ENCODE measurements at regions not wholly inside any gene's neighbourhood (a gene's known extent, or its start where the extent isn't known, plus 50 kb on each side); places are given as distances from the start of the nearest gene placed in this dataset.

- Histone ChIP-seq H3K9me3 (no peaks in the 10 kb centered on the region), H3K4me2 (no peak overlapping the region), H3K4me3 (no peak overlapping the region), H3K27ac (no peak overlapping the region), H3K4me1 (no peaks in the 10 kb centered on the region)
- ATAC-seq (no peak), DNase-seq (ENCODE audit: low read depth in 1 of 2, low spot score in 1 of 2) (no peak), FAIRE-seq (no peak)
- POLR2A ChIA-PET = no interaction called here
- CTCF ChIA-PET = no interaction called here
- TF ChIP-seq MYC (IDR thresholded peaks at IDR 0.05; ENCODE audit: borderline replicate concordance, low read length) = no peak
- TF ChIP-seq CTCF (IDR thresholded peaks at IDR 0.05) = no peak
- no peak for TF ChIP-seq ZNF302 (CRISPR knock-in tag; IDR thresholded peaks at IDR 0.05)
Observed at GRCh38 chr10:106136175-106136574, 1028.3 kb downstream of the SORCS1 start.

DNA sequence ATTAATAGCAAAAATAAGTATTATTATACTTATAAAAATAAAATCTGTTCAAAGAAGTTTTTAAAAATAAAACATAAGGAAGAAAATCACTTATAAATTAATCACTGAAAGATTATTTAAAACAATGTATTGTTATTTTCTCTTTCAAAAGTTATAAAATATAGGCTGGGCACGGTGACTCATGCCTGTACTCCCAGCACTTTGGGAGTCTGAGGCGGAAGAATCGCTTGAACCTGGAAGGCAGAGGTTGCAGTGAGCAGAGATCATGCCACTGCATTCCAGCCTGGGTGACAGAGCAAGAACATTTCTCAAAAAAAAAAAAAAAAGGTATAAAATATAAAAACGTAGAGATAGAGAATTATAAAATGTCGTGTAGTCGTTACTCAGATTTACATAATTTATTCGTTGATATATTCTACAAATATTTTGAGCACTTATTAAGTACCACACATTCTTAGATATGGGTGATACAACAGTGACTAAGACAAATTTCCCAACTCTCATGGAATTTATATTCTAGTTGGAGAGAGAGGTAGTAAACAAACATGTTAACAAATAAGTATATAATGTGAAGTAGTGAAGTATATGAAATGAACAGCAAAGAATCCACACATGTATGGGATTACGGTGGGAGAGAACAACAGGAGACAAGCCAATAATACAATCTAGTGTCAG, 1030.0 kb downstream of the SORCS1 start:
- no peaks in the 10 kb centered on the region for H3K9me3 ChIP-seq
- H3K4me1 ChIP-seq = no peaks in the 10 kb centered on the region
- H3K4me3 ChIP-seq = no peak overlapping the region
- TF ChIP-seq TP53 (CRISPR knock-in tag; IDR thresholded peaks at IDR 0.05) (no peak), NPAS2 (CRISPR knock-in tag; IDR thresholded peaks at IDR 0.05; ENCODE audit: borderline replicate concordance) (no peak), MAZ (IDR thresholded peaks at IDR 0.05; ENCODE audit: borderline replicate concordance, low read depth, low read length) (no peak), FOSB (CRISPR knock-in tag; IDR thresholded peaks at IDR 0.05) (no peak), BHLHE40 (IDR thresholded peaks at IDR 0.05; ENCODE audit: low read depth, low read length) (no peak), POLR2AphosphoS2 (conservative IDR thresholded peaks at IDR 0.05; ENCODE audit: low read length) (no peak), RCOR1 (IDR thresholded peaks at IDR 0.05; ENCODE audit: low read depth, low read length) (no peak), HOXB5 (CRISPR knock-in tag; IDR thresholded peaks at IDR 0.05) (no peak), ZSCAN20 (CRISPR knock-in tag; IDR thresholded peaks at IDR 0.05) (no peak)
- DNase-seq (ENCODE audit: low read depth in 1 of 2, low spot score in 1 of 2) (no peak), FAIRE-seq (no peak), ATAC-seq (no peak)
- ChIA-PET CTCF (no interaction called here), POLR2A (no interaction called here)
- WGBS (ENCODE audit: missing lambda C conversion rate) = 15% methylated on average over 8 of the region's 8 CpGs
- no peak overlapping the region for H3K4me2 ChIP-seq
- H3K27ac ChIP-seq = no peak overlapping the region

DNA sequence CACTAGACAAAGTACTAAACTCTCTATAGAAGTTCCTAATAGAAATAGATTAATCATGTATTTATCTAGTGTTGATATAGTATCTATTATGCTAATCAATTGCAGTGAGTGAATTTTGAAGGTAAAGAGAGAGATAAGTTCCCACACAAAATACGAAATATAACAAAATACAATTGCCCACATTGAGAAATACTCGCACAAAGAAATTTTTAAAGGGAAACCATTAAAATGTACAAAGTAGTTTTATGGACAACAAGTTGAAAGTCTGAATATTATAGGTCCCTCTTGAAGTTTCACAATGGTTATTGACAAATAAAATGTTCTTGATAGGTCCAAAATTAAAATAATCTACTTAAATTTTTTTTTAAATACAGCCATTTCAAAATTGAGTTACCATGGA, 1031.1 kb downstream of the SORCS1 start:
- TF ChIP-seq ATOH8 (CRISPR knock-in tag; IDR thresholded peaks at IDR 0.05; ENCODE audit: low read depth) (no peak), RARB (CRISPR knock-in tag; IDR thresholded peaks at IDR 0.05) (no peak), CEBPB (IDR thresholded peaks at IDR 0.05) (no peak), JUNB (IDR thresholded peaks at IDR 0.05) (no peak), RAD21 (conservative IDR thresholded peaks at IDR 0.05 in 1 of 2, IDR thresholded peaks at IDR 0.05 in 1 of 2) (no peak), ZFP36 (IDR thresholded peaks at IDR 0.05; ENCODE audit: borderline replicate concordance, partially characterized antibody) (no peak), FOXS1 (CRISPR knock-in tag; IDR thresholded peaks at IDR 0.05) (no peak), ELK1 (IDR thresholded peaks at IDR 0.05; ENCODE audit: low read depth, low read length) (no peak), GATA3 (IDR thresholded peaks at IDR 0.05; ENCODE audit: borderline replicate concordance) (no peak), MAX (IDR thresholded peaks at IDR 0.05) (no peak)
- TF ChIP-seq, protein P1, sequence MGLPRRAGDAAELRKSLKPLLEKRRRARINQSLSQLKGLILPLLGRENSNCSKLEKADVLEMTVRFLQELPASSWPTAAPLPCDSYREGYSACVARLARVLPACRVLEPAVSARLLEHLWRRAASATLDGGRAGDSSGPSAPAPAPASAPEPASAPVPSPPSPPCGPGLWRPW (IDR thresholded peaks at IDR 0.05) = no peak
- TF ChIP-seq, protein P2, sequence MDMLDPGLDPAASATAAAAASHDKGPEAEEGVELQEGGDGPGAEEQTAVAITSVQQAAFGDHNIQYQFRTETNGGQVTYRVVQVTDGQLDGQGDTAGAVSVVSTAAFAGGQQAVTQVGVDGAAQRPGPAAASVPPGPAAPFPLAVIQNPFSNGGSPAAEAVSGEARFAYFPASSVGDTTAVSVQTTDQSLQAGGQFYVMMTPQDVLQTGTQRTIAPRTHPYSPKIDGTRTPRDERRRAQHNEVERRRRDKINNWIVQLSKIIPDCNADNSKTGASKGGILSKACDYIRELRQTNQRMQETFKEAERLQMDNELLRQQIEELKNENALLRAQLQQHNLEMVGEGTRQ (IDR thresholded peaks at IDR 0.05) = no peak

More for the DNA sequence above, 1031.1 kb downstream of the SORCS1 start:
- Histone ChIP-seq H3K4me3 (no peak overlapping the region), H3K4me2 (no peak overlapping the region), H3K4me1 (no peaks in the 10 kb centered on the region), H3K9me3 (no peaks in the 10 kb centered on the region), H3K27ac (no peak overlapping the region)
- POLR2A ChIA-PET = no interaction called here
- DNase-seq (ENCODE audit: low read depth in 1 of 2, low spot score in 1 of 2) = no peak
- WGBS (ENCODE audit: missing lambda C conversion rate) = 17% methylated on average over 2 of the region's 2 CpGs
- no peak for FAIRE-seq
- CTCF ChIA-PET = no interaction called here
- ATAC-seq = no peak
